RWPE1 (cell line): ENCODE measurements at regions not wholly inside any gene's neighbourhood (a gene's known extent, or its start where the extent isn't known, plus 50 kb on each side); places are given as distances from the start of the nearest gene placed in this dataset.
"Not testable (repeated sequence)": the region's sequence is repeated elsewhere in the genome, so short reads cannot be mapped to it uniquely, and the experiment has no call there.

Experiments
- CTCF ChIA-PET: fragments of 350-600 bp; sonication (Branson Sonifier 250); formaldehyde crosslinking; extraction: SDS; loops from one replicate; lab custom pipeline; 2021; lab: Yijun Ruan, JAX
- POLR2A ChIA-PET: fragments of 400-600 bp; formaldehyde crosslinking; extraction: SDS; loops from one replicate; lab custom pipeline; 2020; ENCODE audit warnings: antibody characterized with exemption; ENCODE audit not compliant: low non-redundant PET; lab: Yijun Ruan, JAX
- DNase-seq: peaks from one replicate; pipeline ENCODE4 v3.0.0; 2012; ENCODE audit warnings: low spot score
- H3K27ac ChIP-seq: fragments of 450-650 bp; 2 replicates; pipeline ENCODE4 v1.5.1; 2017
- TF ChIP-seq, protein P1 (sequence below): fragments of 450-650 bp; conservative IDR thresholded peaks from 2 replicates; pipeline ENCODE4 v1.5.1; 2017; ENCODE audit warnings: low read depth, mild to moderate bottlenecking

DNA sequence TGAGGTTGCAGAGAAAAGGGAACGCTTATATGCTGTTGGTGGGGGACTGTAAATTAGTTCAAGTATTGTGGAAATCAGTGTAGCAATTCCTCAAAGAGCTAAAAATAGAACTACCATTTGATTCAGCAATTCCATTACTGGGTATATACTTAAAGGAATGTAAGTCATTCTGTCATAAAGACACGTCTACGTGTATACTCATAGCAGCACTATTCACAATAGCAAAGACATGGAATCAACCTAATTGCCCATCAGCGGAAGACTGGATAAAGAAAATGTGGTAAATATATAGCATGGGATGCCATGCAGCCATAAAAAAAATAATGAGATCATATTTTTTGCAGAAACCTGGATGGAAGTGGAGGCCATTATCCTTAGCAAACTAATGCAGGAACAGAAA, 100.0 kb upstream of the NPSR1 start:
- no peak for DNase-seq
- no peak overlapping the region for H3K27ac ChIP-seq
- ChIA-PET CTCF (no interaction called here), POLR2A (no interaction called here)
- TF ChIP-seq, protein P1, sequence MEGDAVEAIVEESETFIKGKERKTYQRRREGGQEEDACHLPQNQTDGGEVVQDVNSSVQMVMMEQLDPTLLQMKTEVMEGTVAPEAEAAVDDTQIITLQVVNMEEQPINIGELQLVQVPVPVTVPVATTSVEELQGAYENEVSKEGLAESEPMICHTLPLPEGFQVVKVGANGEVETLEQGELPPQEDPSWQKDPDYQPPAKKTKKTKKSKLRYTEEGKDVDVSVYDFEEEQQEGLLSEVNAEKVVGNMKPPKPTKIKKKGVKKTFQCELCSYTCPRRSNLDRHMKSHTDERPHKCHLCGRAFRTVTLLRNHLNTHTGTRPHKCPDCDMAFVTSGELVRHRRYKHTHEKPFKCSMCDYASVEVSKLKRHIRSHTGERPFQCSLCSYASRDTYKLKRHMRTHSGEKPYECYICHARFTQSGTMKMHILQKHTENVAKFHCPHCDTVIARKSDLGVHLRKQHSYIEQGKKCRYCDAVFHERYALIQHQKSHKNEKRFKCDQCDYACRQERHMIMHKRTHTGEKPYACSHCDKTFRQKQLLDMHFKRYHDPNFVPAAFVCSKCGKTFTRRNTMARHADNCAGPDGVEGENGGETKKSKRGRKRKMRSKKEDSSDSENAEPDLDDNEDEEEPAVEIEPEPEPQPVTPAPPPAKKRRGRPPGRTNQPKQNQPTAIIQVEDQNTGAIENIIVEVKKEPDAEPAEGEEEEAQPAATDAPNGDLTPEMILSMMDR, result no peak

DNA sequence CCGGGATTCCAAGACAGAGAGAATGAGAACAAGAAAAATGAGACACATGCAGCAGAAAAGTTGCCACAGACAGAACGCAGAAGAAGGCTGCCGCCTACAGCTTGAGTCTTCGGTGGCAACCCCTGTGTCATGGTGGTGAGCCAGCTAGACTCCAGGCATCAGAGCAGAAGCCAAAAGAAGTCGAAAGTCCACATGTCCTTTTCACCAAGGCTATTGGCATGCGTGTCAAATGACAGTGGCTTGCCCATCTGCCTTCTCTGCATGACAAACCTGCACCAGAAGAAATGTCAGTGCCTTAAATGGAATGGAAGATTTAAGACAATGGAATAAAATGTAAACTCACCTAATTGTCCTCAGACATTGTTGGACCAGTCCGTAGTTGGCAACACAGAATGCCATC, 93.9 kb upstream of the NPSR1 start:
- POLR2A ChIA-PET, result no interaction called here
- no peak overlapping the region for H3K27ac ChIP-seq
- TF ChIP-seq, protein P1, result no peak
- CTCF ChIA-PET, result no interaction called here
- no peak for DNase-seq

DNA sequence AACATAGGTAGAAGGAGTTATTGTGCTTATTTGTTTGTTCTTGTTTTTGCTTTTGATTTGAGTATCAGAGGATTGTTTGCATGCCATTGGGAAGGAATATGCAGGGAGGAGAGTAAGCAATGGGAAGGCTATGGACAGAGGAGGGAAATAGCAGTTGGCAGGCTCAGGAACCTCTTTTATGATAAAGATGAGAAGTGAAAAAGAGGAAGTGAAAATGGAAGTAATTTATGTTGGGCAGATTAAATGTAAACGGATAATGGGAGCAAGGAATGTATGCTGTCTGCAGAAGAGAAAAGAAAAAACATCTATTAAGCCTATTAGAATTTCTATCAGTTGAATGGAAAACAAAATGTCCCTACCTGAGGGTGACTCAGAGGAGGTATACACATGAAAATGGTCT, 90.1 kb upstream of the NPSR1 start:
- no peak for DNase-seq
- CTCF ChIA-PET, result no interaction called here
- POLR2A ChIA-PET, result no interaction called here
- H3K27ac ChIP-seq, result no peak overlapping the region
- TF ChIP-seq, protein P1, result no peak

DNA sequence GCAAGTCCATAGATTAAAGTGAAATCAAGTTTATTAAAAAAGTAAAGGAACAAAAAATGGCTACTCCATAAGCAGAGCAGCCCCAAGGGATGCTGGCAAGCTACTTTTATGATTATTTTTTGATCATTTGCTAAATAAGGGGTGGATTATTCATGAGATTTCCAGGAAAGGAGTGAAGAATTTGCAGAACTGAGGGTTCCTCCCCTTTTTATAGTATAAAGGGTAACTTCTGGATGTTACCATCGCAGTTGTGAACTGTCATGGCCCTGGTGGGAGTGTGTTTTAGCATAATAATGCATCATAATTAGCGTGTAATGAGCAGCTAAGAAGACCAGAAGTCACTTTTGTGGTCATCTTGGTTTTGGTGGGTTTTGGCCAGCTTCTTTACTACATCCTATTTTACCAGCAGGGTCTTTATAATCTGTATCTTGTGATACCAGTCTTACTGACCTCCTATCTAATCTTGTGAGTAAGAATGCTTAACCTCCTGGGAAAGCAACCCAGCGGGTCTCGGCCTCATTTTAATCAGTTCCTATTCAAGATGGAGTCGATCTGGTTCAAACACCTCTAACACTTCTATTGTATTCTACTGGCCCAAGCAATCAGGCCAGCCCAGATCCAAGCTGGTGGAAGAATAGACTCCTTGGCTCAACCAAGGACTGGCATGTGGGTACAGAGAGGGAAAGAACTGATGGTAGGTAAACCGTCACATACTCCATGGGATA, 87.9 kb upstream of the NPSR1 start:
- TF ChIP-seq, protein P1, result no peak
- DNase-seq, result no peak
- ChIA-PET POLR2A (no interaction called here), CTCF (no interaction called here)
- no peak overlapping the region for H3K27ac ChIP-seq

DNA sequence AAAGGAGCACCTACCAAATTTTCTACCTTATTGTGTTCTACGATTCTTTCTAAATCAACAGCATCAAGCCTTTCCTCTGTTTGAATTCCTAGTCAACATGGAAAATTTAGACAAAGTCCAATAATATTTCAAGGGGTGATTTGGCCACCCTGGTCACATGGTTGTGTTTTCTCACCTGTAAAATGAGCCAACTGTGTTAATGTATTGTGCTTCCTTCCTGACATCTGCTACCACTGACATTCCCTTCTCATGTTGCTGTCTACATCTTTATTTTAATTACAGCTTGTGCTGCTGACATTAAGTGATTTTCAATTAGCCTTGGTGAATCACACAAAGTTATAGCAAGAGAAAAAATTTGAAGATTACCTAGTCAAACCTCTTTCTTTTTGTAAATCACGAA, 83.0 kb upstream of the NPSR1 start:
- ChIA-PET CTCF (no interaction called here), POLR2A (no interaction called here)
- TF ChIP-seq, protein P1, result no peak
- DNase-seq, result no peak
- no peak overlapping the region for H3K27ac ChIP-seq

DNA sequence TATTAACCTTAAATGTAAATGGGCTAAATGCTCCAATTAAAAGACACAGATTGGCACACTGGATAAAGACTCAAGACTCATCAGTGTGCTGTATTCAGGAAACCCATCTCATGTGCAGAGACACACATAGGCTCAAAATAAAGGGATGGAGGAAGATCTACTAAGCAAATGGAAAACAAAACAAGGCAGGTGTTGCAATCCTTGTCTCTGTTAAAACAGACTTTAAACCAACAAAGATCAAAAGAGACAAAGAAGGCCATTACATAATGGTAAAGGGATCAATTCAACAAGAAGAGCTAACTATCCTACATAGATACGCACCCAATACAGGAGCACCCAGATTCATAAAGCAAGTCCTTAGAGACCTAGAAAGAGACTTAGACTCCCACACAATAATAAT, 80.1 kb upstream of the NPSR1 start:
- H3K27ac ChIP-seq, POLR2A ChIA-PET, CTCF ChIA-PET, DNase-seq: not testable (repeated sequence)

DNA sequence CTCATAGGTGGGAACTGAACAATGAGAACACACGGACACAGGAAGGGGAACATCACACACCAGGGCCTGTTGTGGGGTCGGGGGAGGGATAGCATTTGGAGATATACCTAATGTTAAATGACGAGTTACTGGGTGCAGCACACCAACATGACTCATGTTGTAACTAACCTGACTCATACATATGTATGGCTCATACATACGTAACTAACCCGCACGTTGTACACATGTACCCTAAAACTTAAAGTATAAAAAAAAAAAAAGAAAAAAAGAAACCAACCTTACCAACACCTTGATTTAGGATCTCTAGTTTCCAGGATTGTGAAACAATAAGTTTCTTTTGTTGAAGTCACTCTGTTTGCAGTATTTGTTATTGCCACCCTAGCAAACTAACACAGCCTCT, 76.3 kb upstream of the NPSR1 start:
- H3K27ac ChIP-seq, CTCF ChIA-PET, POLR2A ChIA-PET: not testable (repeated sequence)
- peak; percentile 19 for DNase-seq
